CD4-positive, alpha-beta T cell treated with Interleukin-2 at 100 ng/mL for 4 hours (primary cell): ENCODE measurements at regions not wholly inside any gene's neighbourhood (a gene's known extent, or its start where the extent isn't known, plus 50 kb on each side); places are given as distances from the start of the nearest gene placed in this dataset.

ENCODE experiments used
- DNase-seq: peaks from one replicate; pipeline ENCODE4 v3.0.0-alpha.2; 2020; ENCODE audit warnings: low spot score

- DNase-seq = no peak
These were observed 220.2 kb upstream of the CPNE8 start for GRCh38 chr12:39125566-39125965.

- no peak for DNase-seq
These were observed 219.4 kb upstream of the CPNE8 start for GRCh38 chr12:39124768-39125167.

- DNase-seq = no peak
These were observed 218.3 kb upstream of the CPNE8 start for GRCh38 chr12:39123580-39124253.

GRCh38 chr12:39122562-39123204 is 217.3 kb upstream of the CPNE8 start:
- DNase-seq = no peak

GRCh38 chr12:39116861-39117260 is 211.5 kb upstream of the CPNE8 start:
- no peak for DNase-seq

GRCh38 chr12:39112064-39112463 is 206.7 kb upstream of the CPNE8 start:
- DNase-seq = no peak

GRCh38 chr12:39105111-39105510 is 199.7 kb upstream of the CPNE8 start:
- no peak for DNase-seq

GRCh38 chr12:39103552-39104165 is 198.3 kb upstream of the CPNE8 start:
- peak; percentile 56 for DNase-seq

- DNase-seq = no peak
These were observed 197.3 kb upstream of the CPNE8 start for GRCh38 chr12:39102474-39103209.

- DNase-seq = no peak
These were observed 190.4 kb upstream of the CPNE8 start for GRCh38 chr12:39095636-39096330.

- no peak for DNase-seq
These were observed 176.5 kb upstream of the CPNE8 start for GRCh38 chr12:39081910-39082309.

- no peak for DNase-seq
These were observed 171.8 kb upstream of the CPNE8 start for GRCh38 chr12:39077226-39077625.

GRCh38 chr12:39074063-39074462 is 168.7 kb upstream of the CPNE8 start:
- DNase-seq = no peak

- DNase-seq = no peak
These were observed 167.3 kb upstream of the CPNE8 start for GRCh38 chr12:39072658-39073057.

- no peak for DNase-seq
These were observed 166.2 kb upstream of the CPNE8 start for GRCh38 chr12:39071611-39072010.

GRCh38 chr12:39070775-39071174 is 165.4 kb upstream of the CPNE8 start:
- DNase-seq = no peak

GRCh38 chr12:39065455-39065854 is 160.1 kb upstream of the CPNE8 start:
- no peak for DNase-seq

GRCh38 chr12:39064708-39065107 is 159.3 kb upstream of the CPNE8 start:
- DNase-seq = no peak

- no peak for DNase-seq
These were observed 157.0 kb upstream of the CPNE8 start for GRCh38 chr12:39062266-39062996.

- no peak for DNase-seq
These were observed 156.2 kb upstream of the CPNE8 start for GRCh38 chr12:39061576-39061975.

- no peak for DNase-seq
These were observed 143.0 kb upstream of the CPNE8 start for GRCh38 chr12:39048395-39048794.
